Prostate gland (tissue), 2 donors: ENCODE measurements at regions not wholly inside any gene's neighbourhood (a gene's known extent, or its start where the extent isn't known, plus 50 kb on each side); places are given as distances from the start of the nearest gene placed in this dataset.

Source experiments
- CTCF ChIP-seq, 4 experiments: fragments of 200-600 bp in 2 of 4; fragments of 450-650 bp in 2 of 4; sonication (generic) in 2 of 4; IDR thresholded peaks; 1 replicate in 3 of 4; 2 replicates in 1 of 4; pipeline ENCODE4 v1.5.1; 2016 to 2019; ENCODE audit warnings: antibody characterized with exemption in 4 of 4, mild to moderate bottlenecking in 2 of 4, moderate library complexity in 2 of 4
- POLR2A ChIP-seq: fragments of 450-650 bp; IDR thresholded peaks from one replicate; pipeline ENCODE4 v1.6.1; 2016; ENCODE audit warnings: antibody characterized with exemption, mild to moderate bottlenecking
- POLR2AphosphoS5 ChIP-seq: sonication (generic); formaldehyde crosslinking; IDR thresholded peaks from one replicate; pipeline ENCODE4 v1.6.1; 2017; ENCODE audit warnings: antibody characterized with exemption

- TF ChIP-seq CTCF (IDR thresholded peaks at IDR 0.05) (no peak), POLR2A (no peak), POLR2AphosphoS5 (no peak)
These were observed 195.0 kb upstream of the S100G start for GRCh38 chrX:16454926-16455325.
